Colonic mucosa (tissue), 4 donors: ENCODE measurements at regions not wholly inside any gene's neighbourhood (a gene's known extent, or its start where the extent isn't known, plus 50 kb on each side); places are given as distances from the start of the nearest gene placed in this dataset.

Experiments used
- DNase-seq: peaks from one replicate; pipeline ENCODE4 v3.0.0-alpha.2; 2020
- H3K27ac ChIP-seq: fragments of 200-600 bp; one replicate; pipeline ENCODE4 v1.8.0; 2021
- H3K27me3 ChIP-seq: fragments of 200-600 bp; one replicate; pipeline ENCODE4 v1.8.0; 2021
- H3K36me3 ChIP-seq: fragments of 200-600 bp; one replicate; pipeline ENCODE4 v1.8.0; 2021
- H3K4me1 ChIP-seq: fragments of 200-600 bp; one replicate; pipeline ENCODE4 v1.8.0; 2021; ENCODE audit warnings: mild to moderate bottlenecking
- H3K4me3 ChIP-seq: fragments of 200-600 bp; one replicate; pipeline ENCODE4 v1.8.0; 2021
- H3K9ac ChIP-seq, 2 donors: one replicate each; pipeline ENCODE4 v1.7.0; 2013; ENCODE audit warnings: control low read depth in 2 of 2, low read depth in 2 of 2, low read length in 2 of 2
- H3K9me3 ChIP-seq: fragments of 200-600 bp; one replicate; pipeline ENCODE4 v1.8.0; 2021
- CTCF ChIP-seq: fragments of 200-600 bp; IDR thresholded peaks from one replicate; pipeline ENCODE4 v1.8.0; 2022; ENCODE audit warnings: antibody characterized with exemption, mild to moderate bottlenecking
- intact Hi-C: fragments of 100-400 bp; cut with DNase I; formaldehyde crosslinking; loops from one replicate; pipeline ENCODE4 v1.14.1; 2022
- donor health status: healthy.
- donor health status: DM: no; HTN: no; CAD: no.
- donor health status: DM: no; HTN: no; CAD: no.

- no peaks in the 10 kb centered on the region for H3K36me3 ChIP-seq
- intact Hi-C loops = no loop called here
- no peaks in the 10 kb centered on the region for H3K4me1 ChIP-seq
- H3K9ac ChIP-seq = no peak overlapping the region
- no peaks in the 10 kb centered on the region for H3K27me3 ChIP-seq
- DNase-seq = no peak
- H3K9me3 ChIP-seq = no peaks in the 10 kb centered on the region
- H3K27ac ChIP-seq = no peak overlapping the region
- TF ChIP-seq CTCF = no peak
- no peak overlapping the region for H3K4me3 ChIP-seq
Measured at GRCh38 chr5:111859533-111860270, 102.7 kb upstream of the NREP start.

DNA sequence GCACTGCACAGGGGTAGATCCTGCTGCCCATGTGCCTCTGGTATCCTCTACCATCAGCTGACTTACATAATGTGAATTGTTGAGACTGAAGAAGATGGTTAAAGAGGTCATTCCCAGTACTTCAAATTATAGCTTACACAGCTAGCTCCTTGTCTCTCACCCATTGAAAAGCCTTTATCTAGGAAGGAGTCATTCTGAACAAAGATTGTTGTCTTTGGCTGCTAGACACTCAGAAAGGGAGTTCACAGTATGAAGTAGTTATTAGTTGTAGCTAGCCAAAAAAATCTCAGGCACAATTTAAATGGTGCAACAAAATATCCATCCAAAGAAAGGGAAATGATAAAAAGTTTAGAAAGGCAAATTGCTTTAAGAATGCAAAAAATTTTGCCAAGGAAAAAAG lies 102.0 kb upstream of the NREP start:
- TF ChIP-seq CTCF = no peak
- H3K27ac ChIP-seq = no peak overlapping the region
- H3K27me3 ChIP-seq = no peaks in the 10 kb centered on the region
- intact Hi-C loops = no loop called here
- H3K9ac ChIP-seq = no peak overlapping the region
- DNase-seq = no peak
- H3K4me3 ChIP-seq = no peak overlapping the region
- H3K9me3 ChIP-seq = no peaks in the 10 kb centered on the region
- H3K4me1 ChIP-seq = no peaks in the 10 kb centered on the region
- no peaks in the 10 kb centered on the region for H3K36me3 ChIP-seq

GRCh38 chr5:111857623-111858022 lies 100.6 kb upstream of the NREP start:
- no peaks in the 10 kb centered on the region for H3K27me3 ChIP-seq

GRCh38 chr5:111856876-111857466 lies 100.0 kb upstream of the NREP start:
- no peaks in the 10 kb centered on the region for H3K4me1 ChIP-seq
- no peak for DNase-seq
- no peak for TF ChIP-seq CTCF
- H3K27me3 ChIP-seq = no peaks in the 10 kb centered on the region
- H3K36me3 ChIP-seq = no peaks in the 10 kb centered on the region
- H3K9me3 ChIP-seq = no peaks in the 10 kb centered on the region
- no peak overlapping the region for H3K4me3 ChIP-seq
- H3K27ac ChIP-seq = no peak overlapping the region
- intact Hi-C loops = no loop called here
- no peak overlapping the region for H3K9ac ChIP-seq

More at GRCh38 chr5:111857623-111858022, 100.6 kb upstream of the NREP start:
- no peak overlapping the region for H3K9ac ChIP-seq
- intact Hi-C loops = no loop called here
- H3K36me3 ChIP-seq = no peaks in the 10 kb centered on the region
- H3K27ac ChIP-seq = no peak overlapping the region
- DNase-seq = no peak
- no peaks in the 10 kb centered on the region for H3K9me3 ChIP-seq
- H3K4me3 ChIP-seq = no peak overlapping the region
- TF ChIP-seq CTCF = no peak
- no peaks in the 10 kb centered on the region for H3K4me1 ChIP-seq

- H3K4me3 ChIP-seq = no peak overlapping the region
- H3K27me3 ChIP-seq = no peaks in the 10 kb centered on the region
- no peak for DNase-seq
- no peak for TF ChIP-seq CTCF
- H3K9ac ChIP-seq = no peak overlapping the region
- no peaks in the 10 kb centered on the region for H3K4me1 ChIP-seq
- no peaks in the 10 kb centered on the region for H3K36me3 ChIP-seq
- H3K27ac ChIP-seq = no peak overlapping the region
- H3K9me3 ChIP-seq = no peaks in the 10 kb centered on the region
- intact Hi-C loops = no loop called here
Measured at GRCh38 chr5:111855356-111855755, 98.4 kb upstream of the NREP start.
